PC-3 (cell line): ENCODE measurements at regions not wholly inside any gene's neighbourhood (a gene's known extent, or its start where the extent isn't known, plus 50 kb on each side); places are given as distances from the start of the nearest gene placed in this dataset.

Source experiments
- ATAC-seq: fragments of 200-7000 bp; cut with Tn5 transposase; 2 replicates; pipeline ENCODE4 v1.9.1; 2020; ENCODE audit warnings: mild to moderate bottlenecking, moderate library complexity
- BruUV-seq: library from RNA; stranded (reverse); fragments of 400-500 nt; replicated peaks from 2 replicates; lab custom pipeline; 2021; lab: Mats Ljungman, UMichigan
- CTCF ChIA-PET: fragments of 300-600 bp; sonication (Branson Sonifier 250); formaldehyde crosslinking; loops from one replicate; lab custom pipeline; 2022; ENCODE audit warnings: antibody characterized with exemption; lab: Charles Lee
- POLR2A ChIA-PET: fragments of 300-600 bp; sonication (Branson Sonifier 250); formaldehyde crosslinking; loops from one replicate; lab custom pipeline; 2022; ENCODE audit warnings: antibody characterized with exemption; ENCODE audit not compliant: unreplicated experiment; lab: Charles Lee
- DNase-seq: peaks from one replicate; pipeline ENCODE4 v3.0.0-alpha.2; 2015
- H2AFZ ChIP-seq: fragments of 300-600 bp; sonication (generic); 2 replicates; pipeline ENCODE4 v1.6.0; 2016; ENCODE audit warnings: antibody characterized with exemption, low read length
- H3F3A ChIP-seq: fragments of 300-600 bp; sonication (generic); one replicate; pipeline ENCODE4 v1.6.0; 2017; ENCODE audit warnings: antibody characterized with exemption, low read length, control low read depth, mild to moderate bottlenecking; ENCODE audit not compliant: unreplicated experiment
- H3K27ac ChIP-seq: fragments of 300-600 bp; sonication (generic); 2 replicates; pipeline ENCODE4 v1.5.1; 2016; ENCODE audit warnings: mild to moderate bottlenecking, low read length
- H3K27me3 ChIP-seq: fragments of 300-600 bp; sonication (generic); 2 replicates; pipeline ENCODE4 v1.6.1; 2016; ENCODE audit warnings: low read length, mixed read lengths
- H3K36me3 ChIP-seq: fragments of 300-600 bp; sonication (generic); 2 replicates; pipeline ENCODE4 v1.6.1; 2016; ENCODE audit warnings: low read depth, mixed run types, low read length, mixed read lengths
- H3K4me1 ChIP-seq: fragments of 300-600 bp; sonication (generic); 2 replicates; pipeline ENCODE4 v1.5.1; 2016; ENCODE audit warnings: low read length; ENCODE audit not compliant: insufficient read depth
- H3K4me2 ChIP-seq: fragments of 300-600 bp; sonication (generic); 2 replicates; pipeline ENCODE4 v1.6.0; 2016; ENCODE audit warnings: low read length
- H3K4me3 ChIP-seq: fragments of 300-600 bp; sonication (generic); 2 replicates; pipeline ENCODE4 v1.5.1; 2016; ENCODE audit warnings: mild to moderate bottlenecking, low read length, mixed read lengths
- H3K79me2 ChIP-seq: fragments of 300-600 bp; sonication (generic); 2 replicates; pipeline ENCODE4 v1.6.1; 2017; ENCODE audit warnings: low read length, mixed read lengths
- H3K9ac ChIP-seq: fragments of 300-600 bp; sonication (generic); 2 replicates; pipeline ENCODE4 v1.6.0; 2016; ENCODE audit warnings: mild to moderate bottlenecking, low read length
- H3K9me2 ChIP-seq: fragments of 300-600 bp; sonication (generic); replicated peaks from 2 replicates; pipeline ENCODE4 v1.6.1; 2016; ENCODE audit warnings: mixed run types, low read length, mixed read lengths
- H3K9me3 ChIP-seq: fragments of 300-600 bp; sonication (generic); 2 replicates; pipeline ENCODE4 v1.6.1; 2016; ENCODE audit warnings: low read length, mixed read lengths
- H4K20me1 ChIP-seq: fragments of 300-600 bp; sonication (generic); 2 replicates; pipeline ENCODE4 v1.6.1; 2016; ENCODE audit warnings: low read length, mixed read lengths
- EZH2 ChIP-seq: fragments of 300-600 bp; sonication (generic); IDR thresholded peaks from one replicate; pipeline ENCODE4 v1.6.1; 2017; ENCODE audit warnings: antibody characterized with exemption, mild to moderate bottlenecking, low read length; ENCODE audit not compliant: unreplicated experiment
- EZH2phosphoT487 ChIP-seq: fragments of 300-600 bp; sonication (generic); IDR thresholded peaks from 2 replicates; pipeline ENCODE4 v1.6.1; 2018; ENCODE audit warnings: mild to moderate bottlenecking, antibody characterized with exemption, low read length, borderline replicate concordance
- intact Hi-C: fragments of 100-400 bp; cut with micrococcal nuclease; formaldehyde crosslinking; loops from 2 replicates; pipeline ENCODE4 v1.9.0; 2023
- TF ChIP-seq, protein P1 (sequence below): fragments of 300-600 bp; sonication (generic); conservative IDR thresholded peaks from 2 replicates; pipeline ENCODE4 v1.5.1; 2017; ENCODE audit warnings: antibody characterized with exemption, low read depth, mild to moderate bottlenecking, low read length

DNA sequence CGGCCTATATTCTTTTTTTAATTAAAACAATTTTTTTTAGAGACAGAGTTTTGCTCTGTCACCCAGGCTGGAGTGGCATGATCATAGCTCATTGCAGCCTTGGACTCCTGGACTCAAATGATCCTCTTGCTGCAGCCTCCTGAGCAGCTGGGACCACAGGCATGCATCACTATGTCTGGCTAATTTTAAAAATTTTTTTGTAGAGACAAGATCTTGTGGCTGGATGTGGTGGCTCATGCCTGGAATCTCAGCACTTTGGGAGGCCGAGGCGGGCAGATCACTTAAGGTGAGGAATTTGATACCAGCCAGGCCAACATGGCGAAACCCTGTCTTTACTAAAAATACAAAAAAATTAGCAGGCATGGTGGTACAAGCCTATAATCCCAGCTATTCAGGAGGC lies 54.8 kb upstream of the MSI2 start:
- Histone ChIP-seq H3K27ac (no peak overlapping the region), H3K79me2 (no peaks in the 10 kb centered on the region), H3K36me3 (no peaks in the 10 kb centered on the region), H3K4me3 (no peak overlapping the region), H3K27me3 (peaks cover 8% of the 10 kb centered on the region; the same call in 1 of the 2 replicates), H4K20me1 (no peaks in the 10 kb centered on the region), H3K4me2 (no peak overlapping the region), H3K9ac (no peak overlapping the region), H2AFZ (no peak overlapping the region), H3F3A (no peaks in the 10 kb centered on the region), H3K4me1 (no peaks in the 10 kb centered on the region), H3K9me2 (no peaks in the 10 kb centered on the region), H3K9me3 (no peaks in the 10 kb centered on the region)
- DNase-seq (no peak), ATAC-seq (no peak)
- POLR2A ChIA-PET, result no interaction called here
- intact Hi-C loops, result no loop called here
- no TSS peak for BruUV-seq
- TF ChIP-seq, protein P1, sequence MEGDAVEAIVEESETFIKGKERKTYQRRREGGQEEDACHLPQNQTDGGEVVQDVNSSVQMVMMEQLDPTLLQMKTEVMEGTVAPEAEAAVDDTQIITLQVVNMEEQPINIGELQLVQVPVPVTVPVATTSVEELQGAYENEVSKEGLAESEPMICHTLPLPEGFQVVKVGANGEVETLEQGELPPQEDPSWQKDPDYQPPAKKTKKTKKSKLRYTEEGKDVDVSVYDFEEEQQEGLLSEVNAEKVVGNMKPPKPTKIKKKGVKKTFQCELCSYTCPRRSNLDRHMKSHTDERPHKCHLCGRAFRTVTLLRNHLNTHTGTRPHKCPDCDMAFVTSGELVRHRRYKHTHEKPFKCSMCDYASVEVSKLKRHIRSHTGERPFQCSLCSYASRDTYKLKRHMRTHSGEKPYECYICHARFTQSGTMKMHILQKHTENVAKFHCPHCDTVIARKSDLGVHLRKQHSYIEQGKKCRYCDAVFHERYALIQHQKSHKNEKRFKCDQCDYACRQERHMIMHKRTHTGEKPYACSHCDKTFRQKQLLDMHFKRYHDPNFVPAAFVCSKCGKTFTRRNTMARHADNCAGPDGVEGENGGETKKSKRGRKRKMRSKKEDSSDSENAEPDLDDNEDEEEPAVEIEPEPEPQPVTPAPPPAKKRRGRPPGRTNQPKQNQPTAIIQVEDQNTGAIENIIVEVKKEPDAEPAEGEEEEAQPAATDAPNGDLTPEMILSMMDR, result no peak
- no peak for TF ChIP-seq EZH2
- TF ChIP-seq EZH2phosphoT487, result no peak
- CTCF ChIA-PET, result no interaction called here

DNA sequence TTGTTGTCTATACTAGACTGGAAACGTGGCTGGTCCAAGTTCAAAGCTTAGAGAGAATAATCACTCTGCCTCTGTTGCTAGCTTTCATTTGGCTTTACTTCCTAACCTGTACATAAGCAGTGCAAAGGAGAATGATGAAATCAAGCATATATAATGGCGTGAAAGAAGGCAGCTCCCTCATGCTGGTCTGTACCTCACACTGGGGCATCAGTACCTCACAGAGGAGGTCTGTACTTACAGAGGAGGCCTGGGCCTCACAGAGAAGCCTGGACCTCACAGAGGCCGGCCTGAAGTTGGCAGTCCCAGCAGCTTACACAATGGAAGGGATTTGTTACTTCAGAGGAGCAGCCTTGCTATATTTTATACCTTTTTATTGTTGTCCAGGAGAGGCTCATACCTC lies 53.3 kb upstream of the MSI2 start:
- TF ChIP-seq, protein P1, result no peak
- no peak for TF ChIP-seq EZH2phosphoT487
- TF ChIP-seq EZH2, result no peak
- Histone ChIP-seq H4K20me1 (no peaks in the 10 kb centered on the region), H3F3A (no peaks in the 10 kb centered on the region), H2AFZ (no peak overlapping the region), H3K4me2 (no peak overlapping the region), H3K36me3 (no peaks in the 10 kb centered on the region), H3K79me2 (no peaks in the 10 kb centered on the region), H3K4me3 (no peak overlapping the region), H3K27ac (no peak overlapping the region), H3K27me3 (peaks cover 8% of the 10 kb centered on the region; the same call in 1 of the 2 replicates), H3K4me1 (no peaks in the 10 kb centered on the region), H3K9me2 (no peaks in the 10 kb centered on the region), H3K9me3 (no peaks in the 10 kb centered on the region), H3K9ac (no peak overlapping the region)
- intact Hi-C loops, result no loop called here
- BruUV-seq, result no TSS peak
- CTCF ChIA-PET, result no interaction called here
- ATAC-seq (no peak), DNase-seq (no peak)
- POLR2A ChIA-PET, result no interaction called here
